Thymus (tissue), 11 donors: ENCODE measurements at regions not wholly inside any gene's neighbourhood (a gene's known extent, or its start where the extent isn't known, plus 50 kb on each side); places are given as distances from the start of the nearest gene placed in this dataset.

Experiments used
- DNase-seq, 9 donors: peaks; one replicate each; pipeline ENCODE4 v3.0.0-alpha.2; 2013; ENCODE audit warnings: low spot score in 9 of 9, low read depth in 6 of 9, missing footprints in 1 of 9
- H3K27ac ChIP-seq, 2 donors: one replicate each; pipeline ENCODE4 v1.5.1; 2013; ENCODE audit warnings: control low read depth in 1 of 2, low read depth in 1 of 2, low read length in 1 of 2, mild to moderate bottlenecking in 1 of 2, moderate library complexity in 1 of 2
- H3K27me3 ChIP-seq, 2 donors: one replicate each; pipeline ENCODE4 v1.5.1; 2013; ENCODE audit warnings: low read length in 1 of 2; ENCODE audit not compliant: control insufficient read depth in 2 of 2, insufficient read depth in 1 of 2
- H3K36me3 ChIP-seq, 2 donors: one replicate each; pipeline ENCODE4 v1.5.1; 2013; ENCODE audit warnings: low read length in 1 of 2, mild to moderate bottlenecking in 1 of 2, moderate library complexity in 1 of 2; ENCODE audit not compliant: control insufficient read depth in 2 of 2, insufficient read depth in 2 of 2
- H3K4me1 ChIP-seq, 2 donors: one replicate each; pipeline ENCODE4 v1.5.1; 2013; ENCODE audit warnings: low read length in 2 of 2; ENCODE audit not compliant: control insufficient read depth in 2 of 2, insufficient read depth in 2 of 2
- H3K4me3 ChIP-seq, 2 donors: one replicate each; pipeline ENCODE4 v1.5.1; 2013; ENCODE audit warnings: low read length in 2 of 2, control low read depth in 1 of 2, mild to moderate bottlenecking in 1 of 2
- H3K9me3 ChIP-seq, 2 donors: one replicate each; pipeline ENCODE4 v1.5.1; 2013; ENCODE audit warnings: low read length in 1 of 2, mild to moderate bottlenecking in 1 of 2; ENCODE audit not compliant: control insufficient read depth in 2 of 2, insufficient read depth in 1 of 2
- WGBS: extraction: QIAGEN DNeasy Blood & Tissue Kit; methylation state at CpG from one replicate; pipeline ENCODE4 v1.1.7; 2013; 5-methylcytosine and 5-hydroxymethylcytosine counted together
- donor health status: healthy.

GRCh38 chr17:77493238-77493820 lies 352.6 kb downstream of the SEC14L1 start:
- peaks cover 0 to 5% of the 10 kb centered on the region in 2 donors for H3K9me3 ChIP-seq
- peaks cover 95 to 99% of the 10 kb centered on the region in 2 donors for H3K36me3 ChIP-seq
- no peak for DNase-seq
- no peaks in the 10 kb centered on the region for H3K27me3 ChIP-seq
- peaks cover 3 to 29% of the 10 kb centered on the region in 2 donors for H3K4me1 ChIP-seq
- peak overlapping the region in 1 of 2 donors; percentile 7 for H3K27ac ChIP-seq
- H3K4me3 ChIP-seq, result no peak overlapping the region
- 91% methylated on average over 11 of the region's 11 CpGs for WGBS

- Histone ChIP-seq H3K27me3 (no peaks in the 10 kb centered on the region), H3K36me3 (peaks cover 95 to 99% of the 10 kb centered on the region in 2 donors), H3K4me3 (no peak overlapping the region), H3K27ac (peak overlapping the region; percentile 3 to 22), H3K9me3 (peaks cover 0 to 4% of the 10 kb centered on the region in 2 donors), H3K4me1 (peaks cover 3 to 26% of the 10 kb centered on the region in 2 donors)
- no peak for DNase-seq
- 93% methylated on average over 9 of the region's 9 CpGs for WGBS
These were observed 353.3 kb downstream of the SEC14L1 start for GRCh38 chr17:77493901-77494663.

- Histone ChIP-seq H3K4me1 (peaks cover 3 to 24% of the 10 kb centered on the region in 2 donors), H3K27me3 (no peaks in the 10 kb centered on the region), H3K36me3 (peaks cover 95 to 99% of the 10 kb centered on the region in 2 donors), H3K9me3 (peaks cover 0 to 4% of the 10 kb centered on the region in 2 donors), H3K4me3 (no peak overlapping the region), H3K27ac (peak overlapping the region; percentile 22 to 61)
- WGBS, result 51% methylated on average over 18 of the region's 18 CpGs
- peak; percentile 47 to 81 (median 60) for DNase-seq
These were observed 354.1 kb downstream of the SEC14L1 start for GRCh38 chr17:77494664-77495435.

DNA sequence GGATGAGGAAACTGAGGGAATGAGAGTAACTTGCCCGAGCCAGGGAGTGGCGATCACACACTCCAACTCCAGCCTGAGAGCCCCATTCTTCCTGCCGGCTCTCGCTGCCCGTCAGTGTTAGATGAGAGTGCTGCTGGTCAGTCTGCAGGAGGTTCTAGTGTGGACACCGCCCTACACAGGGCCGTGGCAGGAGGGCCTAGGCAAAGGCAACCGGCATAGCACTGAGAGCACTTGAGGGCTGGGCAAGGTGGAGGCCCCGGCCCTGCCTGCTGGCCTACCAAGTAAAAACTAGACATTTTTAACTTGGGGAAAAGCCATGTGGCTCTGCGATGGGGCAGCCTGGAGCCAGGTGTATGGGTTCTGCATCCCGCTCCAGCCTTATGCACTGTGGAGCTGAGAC lies 354.8 kb downstream of the SEC14L1 start:
- 97% methylated on average over 11 of the region's 11 CpGs for WGBS
- Histone ChIP-seq H3K27me3 (no peaks in the 10 kb centered on the region), H3K4me1 (peaks cover 3 to 24% of the 10 kb centered on the region in 2 donors), H3K4me3 (no peak overlapping the region), H3K27ac (no peak overlapping the region), H3K36me3 (peaks cover 95 to 99% of the 10 kb centered on the region in 2 donors), H3K9me3 (peaks cover 0 to 1% of the 10 kb centered on the region in 2 donors)
- DNase-seq, result no peak

DNA sequence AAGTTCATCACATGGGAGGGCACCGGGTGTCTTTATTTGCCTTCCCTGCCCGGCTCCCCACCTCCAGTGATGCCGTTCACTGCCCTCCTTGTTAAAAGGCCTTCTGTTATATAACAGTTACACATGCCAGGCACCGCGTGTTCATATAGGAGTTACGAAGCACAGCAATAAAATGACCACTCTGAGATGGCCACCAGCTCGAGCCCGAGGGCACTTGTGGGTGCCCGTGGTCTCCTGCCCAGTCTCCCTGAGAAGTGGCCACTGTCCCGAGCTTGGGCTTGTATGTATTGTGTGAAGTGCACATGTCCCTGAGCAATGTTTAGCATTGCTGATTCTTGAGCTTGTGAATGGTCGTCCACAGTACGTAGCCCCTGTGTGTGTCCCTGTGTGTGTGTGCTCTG lies 355.6 kb downstream of the SEC14L1 start:
- H3K4me1 ChIP-seq, result peaks cover 3 to 20% of the 10 kb centered on the region in 2 donors
- H3K27me3 ChIP-seq, result no peaks in the 10 kb centered on the region
- H3K9me3 ChIP-seq, result no peaks in the 10 kb centered on the region
- no peak overlapping the region for H3K4me3 ChIP-seq
- 98% methylated on average over 12 of the region's 12 CpGs for WGBS
- no peak for DNase-seq
- H3K27ac ChIP-seq, result no peak overlapping the region
- H3K36me3 ChIP-seq, result peaks cover 92 to 93% of the 10 kb centered on the region in 2 donors

- 97% methylated on average over 9 of the region's 9 CpGs for WGBS
- Histone ChIP-seq H3K27me3 (no peaks in the 10 kb centered on the region), H3K9me3 (no peaks in the 10 kb centered on the region), H3K27ac (no peak overlapping the region), H3K4me1 (peaks cover 3 to 17% of the 10 kb centered on the region in 2 donors), H3K4me3 (no peak overlapping the region), H3K36me3 (peaks cover 89 to 95% of the 10 kb centered on the region in 2 donors)
- no peak for DNase-seq
These were observed 356.2 kb downstream of the SEC14L1 start for GRCh38 chr17:77496831-77497577.

DNA sequence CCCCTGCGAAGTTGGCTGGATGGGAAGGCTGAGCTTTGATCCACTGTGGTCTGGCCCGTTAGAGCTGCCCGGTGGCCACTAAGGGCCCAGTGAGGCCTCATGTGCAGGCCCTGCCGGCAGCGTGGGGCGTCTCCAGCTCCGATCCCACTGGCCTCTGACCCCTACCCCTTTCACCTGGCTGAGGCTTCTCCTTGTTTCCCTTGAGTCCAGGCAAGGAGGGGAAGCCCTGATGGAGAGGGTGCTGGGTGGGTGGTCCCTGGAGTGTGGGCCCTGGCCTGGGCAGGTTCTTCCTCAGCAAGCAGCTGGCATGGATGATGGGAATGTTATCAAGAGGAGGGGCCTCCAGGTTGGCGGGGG lies 356.8 kb downstream of the SEC14L1 start:
- no peak overlapping the region for H3K4me3 ChIP-seq
- H3K4me1 ChIP-seq, result peaks cover 3 to 12% of the 10 kb centered on the region in 2 donors
- H3K36me3 ChIP-seq, result peaks cover 84 to 95% of the 10 kb centered on the region in 2 donors
- no peaks in the 10 kb centered on the region for H3K9me3 ChIP-seq
- WGBS, result 96% methylated on average over 8 of the region's 8 CpGs
- no peak for DNase-seq
- no peak overlapping the region for H3K27ac ChIP-seq
- no peaks in the 10 kb centered on the region for H3K27me3 ChIP-seq

DNA sequence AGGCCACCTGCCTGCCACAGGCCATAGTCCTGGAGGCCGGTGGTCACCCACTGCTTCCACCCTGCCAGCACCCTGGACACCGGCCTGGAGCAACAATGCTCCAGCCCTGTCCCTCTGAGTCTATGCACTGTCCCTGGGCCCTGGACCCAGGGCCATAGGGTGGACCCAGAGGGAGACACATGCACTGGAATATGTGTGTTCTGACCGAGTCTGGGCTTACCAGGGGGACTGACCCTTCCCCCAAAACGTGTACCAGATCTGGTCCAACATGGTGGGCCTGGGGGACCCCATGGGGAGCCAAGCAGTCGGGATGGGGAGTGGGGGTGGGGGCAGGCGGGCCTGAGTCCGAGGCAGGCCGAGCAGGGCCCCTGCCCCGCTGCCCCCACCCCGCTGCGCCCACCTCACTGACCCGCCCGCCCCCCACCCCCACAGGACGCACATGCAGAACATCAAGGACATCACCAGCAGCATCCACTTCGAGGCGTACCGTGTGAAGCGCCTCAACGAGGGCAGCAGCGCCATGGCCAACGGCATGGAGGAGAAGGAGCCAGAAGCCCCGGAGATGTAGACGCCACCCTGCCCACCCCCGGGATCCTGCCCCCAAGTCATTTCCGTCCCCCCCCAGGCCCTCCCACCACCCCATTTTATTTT lies 357.4 kb downstream of the SEC14L1 start:
- no peak for DNase-seq
- over 99% methylated on average over 25 of the region's 25 CpGs for WGBS
- H3K9me3 ChIP-seq, result no peaks in the 10 kb centered on the region
- peaks cover 81 to 91% of the 10 kb centered on the region in 2 donors for H3K36me3 ChIP-seq
- no peaks in the 10 kb centered on the region for H3K27me3 ChIP-seq
- peaks cover 3 to 12% of the 10 kb centered on the region in 2 donors for H3K4me1 ChIP-seq
- no peak overlapping the region for H3K27ac ChIP-seq
- H3K4me3 ChIP-seq, result no peak overlapping the region
